Mesothelial cell of epicardium (in vitro differentiated cells): ENCODE measurements at regions not wholly inside any gene's neighbourhood (a gene's known extent, or its start where the extent isn't known, plus 50 kb on each side); places are given as distances from the start of the nearest gene placed in this dataset.

Experiments
- DNase-seq, 2 experiments: peaks; one replicate each; pipeline ENCODE4 v3.0.0; 2021; ENCODE audit warnings: low spot score in 2 of 2; ENCODE audit not compliant: unreplicated experiment in 2 of 2
- H3K27ac Mint-ChIP-seq: 2 replicates; pipeline ENCODE4 v1.8.0; 2021; ENCODE audit warnings: mixed read lengths
- H3K27me3 Mint-ChIP-seq: 2 replicates; pipeline ENCODE4 v1.8.0; 2021; ENCODE audit warnings: low read depth, mixed read lengths
- H3K36me3 Mint-ChIP-seq: 2 replicates; pipeline ENCODE4 v1.8.0; 2021; ENCODE audit warnings: mixed read lengths
- H3K4me1 Mint-ChIP-seq: 2 replicates; pipeline ENCODE4 v1.8.0; 2021; ENCODE audit warnings: mixed read lengths
- H3K4me3 Mint-ChIP-seq: 2 replicates; pipeline ENCODE4 v1.8.0; 2021; ENCODE audit warnings: mild to moderate bottlenecking, moderate library complexity, mixed read lengths
- H3K9me3 Mint-ChIP-seq: 2 replicates; pipeline ENCODE4 v1.8.0; 2021; ENCODE audit warnings: mixed read lengths
- CTCF ChIP-seq: fragments of 200-600 bp; sonication (generic); IDR thresholded peaks from one replicate; pipeline ENCODE4 v1.5.0; 2021; ENCODE audit warnings: antibody characterized with exemption; ENCODE audit not compliant: unreplicated experiment

DNA sequence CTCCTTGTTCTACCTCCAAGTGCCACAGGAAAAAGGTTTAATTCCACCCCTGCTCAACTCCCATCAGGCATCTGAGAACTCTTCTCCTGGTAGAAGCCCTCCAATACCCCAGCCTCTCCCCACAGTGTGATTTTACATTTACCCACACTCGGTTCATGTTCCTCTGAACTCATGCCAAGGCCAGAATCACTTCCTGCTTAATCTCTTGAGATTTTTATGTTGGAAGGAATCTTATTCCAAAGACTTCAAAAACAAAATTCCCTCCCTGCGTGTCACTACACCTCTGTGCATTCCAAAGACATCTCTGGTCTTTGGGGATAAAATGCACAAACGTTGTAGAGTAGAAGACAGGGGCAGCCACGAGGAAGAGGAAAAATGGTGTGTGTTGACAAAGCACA, 186.8 kb downstream of the ACTL7B start:
- DNase-seq: no peak
- Mint-ChIP-seq H3K36me3 (no peaks in the 10 kb centered on the region), H3K4me3 (no peak overlapping the region), H3K27me3 (no peaks in the 10 kb centered on the region), H3K4me1 (peaks cover 44% of the 10 kb centered on the region), H3K27ac (peak overlapping the region; percentile 42), H3K9me3 (no peaks in the 10 kb centered on the region)
- no peak for TF ChIP-seq CTCF

- DNase-seq: no peak
- Mint-ChIP-seq H3K27me3 (no peaks in the 10 kb centered on the region), H3K36me3 (no peaks in the 10 kb centered on the region), H3K4me1 (peaks cover 40% of the 10 kb centered on the region), H3K9me3 (no peaks in the 10 kb centered on the region), H3K4me3 (no peak overlapping the region), H3K27ac (peak overlapping the region; percentile 42)
- no peak for TF ChIP-seq CTCF
Measured at GRCh38 chr9:108668191-108668937, 187.4 kb downstream of the ACTL7B start.

DNA sequence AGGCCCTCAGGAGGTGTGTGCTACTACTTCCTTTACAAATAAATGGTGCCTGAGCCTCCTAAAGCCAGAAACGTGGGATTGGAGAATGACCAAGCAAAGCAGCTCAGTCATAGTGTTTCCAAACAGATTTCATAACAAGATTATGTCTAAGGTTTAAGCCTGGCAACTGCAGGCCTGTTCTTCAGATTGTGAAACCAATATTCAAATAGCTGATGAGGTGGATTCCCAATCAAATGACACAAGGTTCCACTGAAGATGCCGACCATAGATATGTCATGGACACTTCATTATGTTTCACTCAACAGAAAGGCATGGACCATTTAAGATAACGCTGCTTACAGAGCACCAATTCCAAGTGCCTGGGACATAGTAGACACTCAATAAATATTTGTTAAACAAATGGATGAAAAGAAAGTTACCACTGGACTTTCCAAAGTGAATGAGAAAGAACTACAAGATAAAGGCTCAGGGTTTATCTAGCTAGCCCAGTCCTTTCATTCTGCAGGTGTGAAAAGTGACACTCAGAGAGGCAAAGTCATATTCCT, 189.5 kb downstream of the ACTL7B start:
- no peak overlapping the region for H3K27ac Mint-ChIP-seq
- H3K27me3 Mint-ChIP-seq: no peaks in the 10 kb centered on the region
- no peak overlapping the region for H3K4me3 Mint-ChIP-seq
- no peak for TF ChIP-seq CTCF
- no peak for DNase-seq
- H3K9me3 Mint-ChIP-seq: peaks cover 3% of the 10 kb centered on the region
- no peaks in the 10 kb centered on the region for H3K36me3 Mint-ChIP-seq
- H3K4me1 Mint-ChIP-seq: peaks cover 22% of the 10 kb centered on the region

DNA sequence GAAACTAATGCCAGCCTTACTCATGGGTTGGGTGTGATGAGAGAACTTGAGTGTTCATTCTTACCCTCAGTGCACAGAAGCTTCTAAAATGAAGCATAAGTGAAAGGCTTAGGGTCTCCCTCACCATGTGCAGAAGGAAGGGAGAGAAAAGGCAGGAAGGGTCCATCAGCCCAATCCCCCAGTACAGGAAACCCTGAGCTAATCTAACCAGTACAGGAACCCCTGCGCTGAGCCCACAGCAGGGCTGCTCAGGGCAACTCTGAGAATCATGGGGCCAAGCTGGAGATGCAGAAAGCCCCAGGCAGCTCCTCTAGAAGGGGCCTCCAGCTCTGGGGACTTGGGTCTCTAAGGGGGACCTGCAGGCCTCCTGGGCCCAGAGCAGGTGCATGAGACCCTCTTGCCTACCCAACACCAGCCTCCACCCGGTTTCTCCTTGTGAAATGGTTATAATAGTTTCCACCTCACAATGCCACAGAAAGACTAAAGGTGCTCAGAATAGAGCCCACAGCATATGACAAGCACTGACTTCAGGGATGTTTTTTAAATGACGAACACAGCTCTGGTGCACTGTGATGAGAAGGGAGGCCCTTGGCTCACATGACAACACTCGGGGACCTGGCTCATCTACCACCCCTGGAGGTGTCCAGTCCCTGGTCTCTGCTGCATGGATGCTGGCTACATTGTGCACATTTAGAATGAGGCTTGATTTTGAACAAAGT, 190.1 kb downstream of the ACTL7B start:
- H3K4me3 Mint-ChIP-seq: no peak overlapping the region
- TF ChIP-seq CTCF: no peak
- H3K9me3 Mint-ChIP-seq: peaks cover 10% of the 10 kb centered on the region
- peaks cover 16% of the 10 kb centered on the region for H3K4me1 Mint-ChIP-seq
- no peak overlapping the region for H3K27ac Mint-ChIP-seq
- no peak for DNase-seq
- H3K27me3 Mint-ChIP-seq: no peaks in the 10 kb centered on the region
- H3K36me3 Mint-ChIP-seq: no peaks in the 10 kb centered on the region

- Mint-ChIP-seq H3K4me1 (peaks cover 7% of the 10 kb centered on the region), H3K36me3 (no peaks in the 10 kb centered on the region), H3K27me3 (no peaks in the 10 kb centered on the region), H3K4me3 (no peak overlapping the region), H3K9me3 (peaks cover 13% of the 10 kb centered on the region), H3K27ac (no peak overlapping the region)
- no peak for DNase-seq
- TF ChIP-seq CTCF: no peak
Measured at GRCh38 chr9:108664309-108665255, 191.2 kb downstream of the ACTL7B start.
